Fibroblast of pulmonary artery (primary cell): ENCODE measurements at regions not wholly inside any gene's neighbourhood (a gene's known extent, or its start where the extent isn't known, plus 50 kb on each side); places are given as distances from the start of the nearest gene placed in this dataset.
A peak's percentile ranks its signal among the peaks of the same experiment; 100 is the strongest.
"Not testable (repeated sequence)": the region's sequence is repeated elsewhere in the genome, so short reads cannot be mapped to it uniquely, and the experiment has no call there.

Experiments
- DNase-seq: peaks from one replicate; pipeline ENCODE4 v3.0.0-alpha.2; 2010; ENCODE audit warnings: low read depth
- H3K4me3 ChIP-seq: replicated peaks from 2 replicates; pipeline ENCODE4 v1.5.1; 2011; ENCODE audit warnings: low read depth, mild to moderate bottlenecking, control low read depth, low read length, moderate library complexity
- TF ChIP-seq, protein P1 (sequence below): IDR thresholded peaks from 2 replicates; pipeline ENCODE4 v1.5.1; 2011; ENCODE audit warnings: mild to moderate bottlenecking, control low read depth, low read length, inconsistent platforms; ENCODE audit errors: missing control alignments

DNA sequence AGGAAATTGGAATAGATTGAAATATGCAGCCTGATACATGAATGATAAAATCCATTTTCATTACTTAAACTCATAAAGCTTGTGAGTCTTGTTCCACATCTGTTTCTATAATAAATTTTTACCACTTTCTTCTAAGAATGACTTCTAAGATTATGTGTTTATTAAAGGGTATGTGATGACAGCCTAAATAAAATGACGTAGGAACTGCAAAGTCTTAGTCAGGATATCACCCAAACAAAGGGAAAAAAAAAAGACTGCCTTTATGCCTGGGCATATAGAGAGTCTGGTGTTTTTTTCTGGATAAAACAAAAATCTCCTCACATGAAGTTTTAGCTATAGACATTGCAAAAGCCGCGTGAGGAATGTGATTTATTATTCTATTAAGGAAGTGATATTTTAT lies 844.0 kb downstream of the DIPK2A start:
- TF ChIP-seq, protein P1, sequence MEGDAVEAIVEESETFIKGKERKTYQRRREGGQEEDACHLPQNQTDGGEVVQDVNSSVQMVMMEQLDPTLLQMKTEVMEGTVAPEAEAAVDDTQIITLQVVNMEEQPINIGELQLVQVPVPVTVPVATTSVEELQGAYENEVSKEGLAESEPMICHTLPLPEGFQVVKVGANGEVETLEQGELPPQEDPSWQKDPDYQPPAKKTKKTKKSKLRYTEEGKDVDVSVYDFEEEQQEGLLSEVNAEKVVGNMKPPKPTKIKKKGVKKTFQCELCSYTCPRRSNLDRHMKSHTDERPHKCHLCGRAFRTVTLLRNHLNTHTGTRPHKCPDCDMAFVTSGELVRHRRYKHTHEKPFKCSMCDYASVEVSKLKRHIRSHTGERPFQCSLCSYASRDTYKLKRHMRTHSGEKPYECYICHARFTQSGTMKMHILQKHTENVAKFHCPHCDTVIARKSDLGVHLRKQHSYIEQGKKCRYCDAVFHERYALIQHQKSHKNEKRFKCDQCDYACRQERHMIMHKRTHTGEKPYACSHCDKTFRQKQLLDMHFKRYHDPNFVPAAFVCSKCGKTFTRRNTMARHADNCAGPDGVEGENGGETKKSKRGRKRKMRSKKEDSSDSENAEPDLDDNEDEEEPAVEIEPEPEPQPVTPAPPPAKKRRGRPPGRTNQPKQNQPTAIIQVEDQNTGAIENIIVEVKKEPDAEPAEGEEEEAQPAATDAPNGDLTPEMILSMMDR, result no peak
- H3K4me3 ChIP-seq, result no peak overlapping the region
- no peak for DNase-seq

DNA sequence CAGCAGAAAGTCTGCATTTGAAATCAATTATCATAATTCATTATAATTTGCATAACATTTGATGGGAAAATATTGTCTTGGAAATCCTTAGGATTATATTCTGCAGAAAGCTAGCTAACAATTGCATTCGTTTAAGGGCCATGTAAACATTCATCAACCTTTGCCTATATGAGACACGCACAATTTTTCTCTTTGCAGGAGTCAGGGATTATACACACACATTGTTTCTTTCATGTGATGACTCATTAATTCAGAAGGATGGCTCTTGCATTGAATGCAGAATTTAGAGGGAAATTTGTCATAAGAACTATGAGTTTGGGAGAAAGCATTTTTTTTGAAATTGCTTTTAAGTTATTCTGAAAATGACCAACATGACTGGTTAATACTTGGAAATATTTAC lies 844.7 kb downstream of the DIPK2A start:
- TF ChIP-seq, protein P1, result no peak
- no peak for DNase-seq
- H3K4me3 ChIP-seq, result no peak overlapping the region

DNA sequence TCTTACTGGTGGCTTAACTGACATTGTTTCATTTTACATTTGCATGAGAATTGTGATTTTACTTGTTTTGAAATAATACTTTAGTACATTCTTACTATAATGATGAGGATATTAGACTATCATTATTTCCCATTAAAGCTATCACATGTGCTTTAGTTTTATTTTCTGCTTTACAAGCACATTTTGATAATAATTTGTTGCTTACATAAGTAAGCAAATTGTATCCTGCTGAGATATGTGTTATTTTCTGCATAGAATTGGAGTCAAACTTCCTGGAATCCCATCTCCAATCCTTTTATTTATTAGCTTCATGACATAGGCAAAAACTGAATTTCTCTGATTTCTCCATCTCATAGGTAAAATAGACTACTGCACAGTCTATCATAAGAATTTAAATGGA lies 847.4 kb downstream of the DIPK2A start:
- no peak overlapping the region for H3K4me3 ChIP-seq
- DNase-seq, result no peak
- TF ChIP-seq, protein P1, result no peak

DNA sequence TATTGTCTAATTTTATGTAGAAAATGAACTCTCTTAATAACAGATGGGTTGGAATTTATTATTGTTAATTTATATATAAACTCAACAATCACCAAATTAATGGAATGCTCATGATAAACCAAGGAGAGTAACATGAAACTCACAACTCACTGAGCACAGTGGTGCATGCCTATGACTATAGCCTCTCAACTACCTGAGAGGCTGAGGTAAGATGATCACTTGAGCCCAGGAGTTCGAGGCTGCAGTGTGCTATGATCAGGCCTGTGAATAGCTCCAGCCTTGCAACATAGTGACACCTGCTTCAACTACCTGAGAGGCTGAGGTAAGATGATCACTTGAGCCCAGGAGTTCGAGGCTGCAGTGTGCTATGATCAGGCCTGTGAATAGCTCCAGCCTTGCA lies 848.6 kb downstream of the DIPK2A start:
- not testable (repeated sequence) for H3K4me3 ChIP-seq, DNase-seq

DNA sequence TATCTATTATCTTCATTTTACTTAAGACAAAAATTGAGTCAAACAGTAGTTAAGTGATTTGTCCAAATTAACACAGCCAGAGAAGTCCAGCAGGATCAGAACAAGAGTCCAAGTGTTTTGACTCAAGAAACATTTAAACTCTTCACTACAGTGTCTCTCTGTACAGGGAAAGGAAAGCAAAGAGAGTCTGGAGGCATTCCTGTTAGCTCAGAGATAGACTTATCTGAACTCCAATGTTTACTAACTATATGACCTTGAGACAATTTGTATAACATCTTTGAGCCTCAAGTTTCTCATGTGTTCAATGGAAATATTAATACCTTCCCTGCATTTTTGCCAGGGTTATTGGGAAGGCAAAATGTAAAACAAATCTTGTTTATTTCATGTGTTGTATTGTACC lies 849.1 kb downstream of the DIPK2A start:
- no peak overlapping the region for H3K4me3 ChIP-seq
- DNase-seq, result no peak
- TF ChIP-seq, protein P1, result no peak

DNA sequence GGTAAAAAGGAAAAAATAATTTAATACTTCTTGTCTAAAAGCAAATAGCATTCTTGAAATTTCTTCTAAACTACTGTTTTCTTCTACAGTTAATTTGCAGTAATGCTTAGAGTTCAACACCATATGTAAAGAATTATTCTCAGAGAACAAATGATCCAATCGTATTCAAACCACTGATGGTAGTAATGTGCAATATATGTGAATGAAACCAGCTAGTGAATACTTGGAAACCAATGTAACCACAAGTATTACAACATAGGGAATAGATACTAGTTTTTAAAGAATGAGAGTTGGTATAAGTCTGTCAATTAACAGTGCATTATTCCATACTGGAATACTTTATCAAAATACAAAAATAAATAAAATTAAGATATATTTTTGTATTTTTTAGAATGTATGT lies 850.0 kb downstream of the DIPK2A start:
- TF ChIP-seq, protein P1, result no peak

DNA sequence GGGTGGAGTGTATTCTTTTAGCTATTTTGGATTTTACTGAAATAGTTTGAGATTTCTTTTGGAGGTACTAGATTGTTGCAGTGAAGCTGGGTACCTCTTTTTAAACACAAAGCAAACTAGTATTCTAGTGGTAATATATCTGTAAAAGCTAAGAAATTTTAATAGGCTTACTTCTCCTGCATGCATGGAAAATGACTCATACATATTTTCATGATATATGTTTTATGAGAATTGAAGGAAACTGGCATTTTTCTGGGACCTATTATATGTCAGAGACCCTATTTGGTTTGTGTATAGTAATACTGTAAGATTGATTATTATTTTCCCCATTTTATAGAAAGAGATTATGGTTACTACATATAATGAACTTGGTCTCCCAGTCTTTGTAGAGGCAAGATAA lies 851.0 kb downstream of the DIPK2A start:
- DNase-seq, result no peak
- TF ChIP-seq, protein P1, result no peak
- H3K4me3 ChIP-seq, result no peak overlapping the region

More for the DNA sequence above, 850.0 kb downstream of the DIPK2A start:
- H3K4me3 ChIP-seq, result no peak overlapping the region
- DNase-seq, result peak; percentile 13
